Natural killer cell (primary cell): ENCODE measurements at regions not wholly inside any gene's neighbourhood (a gene's known extent, or its start where the extent isn't known, plus 50 kb on each side); places are given as distances from the start of the nearest gene placed in this dataset.

Source experiments
- ATAC-seq, 3 donors: fragments of 150-1000 bp in 2 of 3; fragments of 200-7000 bp in 1 of 3; cut with Tn5 transposase; 1 replicate in 1 of 3; 2 replicates in 2 of 3; pipeline ENCODE4 v1.10.0; 2021; ENCODE audit warnings: mild to moderate bottlenecking in 2 of 3, moderate library complexity in 2 of 3
- DNase-seq, 2 donors: peaks; one replicate each; pipeline versions ENCODE4 v3.0.0 to v3.0.0-alpha.2; 2013 to 2021; ENCODE audit warnings: mixed read lengths in 1 of 2
- H3K27ac ChIP-seq: one replicate; pipeline ENCODE4 v1.5.1; 2013; ENCODE audit warnings: mild to moderate bottlenecking, low read length
- H3K27me3 ChIP-seq: one replicate; pipeline ENCODE4 v1.6.1; 2013; ENCODE audit warnings: low read length; ENCODE audit not compliant: control insufficient read depth, insufficient read depth
- H3K36me3 ChIP-seq: one replicate; pipeline ENCODE4 v1.6.1; 2013; ENCODE audit warnings: low read length; ENCODE audit not compliant: control insufficient read depth, insufficient read depth
- H3K4me1 ChIP-seq: one replicate; pipeline ENCODE4 v1.6.1; 2013; ENCODE audit warnings: low read length; ENCODE audit not compliant: control insufficient read depth, insufficient read depth
- H3K4me3 ChIP-seq: one replicate; pipeline ENCODE4 v1.5.1; 2013; ENCODE audit warnings: low read length
- H3K9me3 ChIP-seq: one replicate; pipeline ENCODE4 v1.6.1; 2013; ENCODE audit warnings: low read length; ENCODE audit not compliant: control insufficient read depth, insufficient read depth
- H3K27ac Mint-ChIP-seq, 2 donors: one replicate each; pipeline ENCODE4 v1.8.0; 2022; ENCODE audit warnings: mild to moderate bottlenecking in 2 of 2, mixed read lengths in 2 of 2, moderate library complexity in 1 of 2
- H3K27me3 Mint-ChIP-seq, 2 donors: one replicate each; pipeline ENCODE4 v1.8.0; 2022; ENCODE audit warnings: low read depth in 2 of 2, mixed read lengths in 2 of 2
- H3K36me3 Mint-ChIP-seq: one replicate; pipeline ENCODE4 v1.8.0; 2022; ENCODE audit warnings: mixed read lengths
- H3K4me1 Mint-ChIP-seq, 2 donors: one replicate each; pipeline ENCODE4 v1.8.0; 2022; ENCODE audit warnings: mixed read lengths in 2 of 2
- H3K4me3 Mint-ChIP-seq: one replicate; pipeline ENCODE4 v1.8.0; 2022; ENCODE audit warnings: mild to moderate bottlenecking, moderate library complexity, mixed read lengths
- H3K9me3 Mint-ChIP-seq, 2 donors: one replicate each; pipeline ENCODE4 v1.8.0; 2022; ENCODE audit warnings: mixed read lengths in 2 of 2
- CTCF ChIP-seq: fragments of 200-600 bp; IDR thresholded peaks from one replicate; pipeline ENCODE4 v1.8.0; 2022; ENCODE audit warnings: antibody characterized with exemption
- WGBS: methylation state at CpG from one replicate; pipeline ENCODE4 v1.1.7; 2013; ENCODE audit warnings: missing lambda C conversion rate; ENCODE audit not compliant: insufficient coverage; 5-methylcytosine and 5-hydroxymethylcytosine counted together
- intact Hi-C: fragments of 100-400 bp; cut with micrococcal nuclease; formaldehyde crosslinking; loops from one replicate; pipeline ENCODE4 v1.14.2; 2022

GRCh38 chr20:55755861-55756260 lies 249.5 kb downstream of the CBLN4 start:
- Histone ChIP-seq H3K27ac (no peak overlapping the region), H3K4me3 (no peak overlapping the region), H3K4me1 (no peaks in the 10 kb centered on the region), H3K36me3 (no peaks in the 10 kb centered on the region), H3K9me3 (no peaks in the 10 kb centered on the region), H3K27me3 (no peaks in the 10 kb centered on the region)
- no peak for TF ChIP-seq CTCF
- 80% methylated on average over 2 of the region's 3 CpGs for WGBS
- peaks cover 2 to 7% of the 10 kb centered on the region in 2 donors for H3K9me3 Mint-ChIP-seq
- intact Hi-C loops: no loop called here
- DNase-seq (no peak), ATAC-seq (no peak)
- no peaks in the 10 kb centered on the region for H3K36me3 Mint-ChIP-seq
- H3K27ac Mint-ChIP-seq: no peak overlapping the region
- H3K4me1 Mint-ChIP-seq: no peaks in the 10 kb centered on the region
- no peaks in the 10 kb centered on the region for H3K27me3 Mint-ChIP-seq
- no peak overlapping the region for H3K4me3 Mint-ChIP-seq

GRCh38 chr20:55755411-55755810 lies 249.9 kb downstream of the CBLN4 start:
- intact Hi-C loops: no loop called here
- no peak for ATAC-seq
- 68% methylated on average over 4 of the region's 5 CpGs for WGBS

GRCh38 chr20:55746723-55747122 lies 258.6 kb downstream of the CBLN4 start:
- no peaks in the 10 kb centered on the region for H3K9me3 ChIP-seq
- WGBS: 94% methylated on average over 1 of the region's 1 CpG
- no peak overlapping the region for H3K4me3 ChIP-seq
- no peak for TF ChIP-seq CTCF
- ATAC-seq: no peak
- no peaks in the 10 kb centered on the region for H3K4me1 Mint-ChIP-seq
- H3K4me1 ChIP-seq: no peaks in the 10 kb centered on the region
- H3K27ac ChIP-seq: no peak overlapping the region
- intact Hi-C loops: no loop called here
- H3K27ac Mint-ChIP-seq: no peak overlapping the region
- H3K27me3 Mint-ChIP-seq: no peaks in the 10 kb centered on the region
- no peaks in the 10 kb centered on the region for H3K27me3 ChIP-seq
- H3K36me3 ChIP-seq: no peaks in the 10 kb centered on the region
- H3K4me3 Mint-ChIP-seq: no peak overlapping the region
- no peaks in the 10 kb centered on the region for H3K36me3 Mint-ChIP-seq
- H3K9me3 Mint-ChIP-seq: peaks cover 3 to 9% of the 10 kb centered on the region in 2 donors
- no peak for DNase-seq

More at GRCh38 chr20:55755411-55755810, 249.9 kb downstream of the CBLN4 start:
- Histone ChIP-seq H3K4me3 (no peak overlapping the region), H3K9me3 (no peaks in the 10 kb centered on the region), H3K27me3 (no peaks in the 10 kb centered on the region), H3K27ac (no peak overlapping the region), H3K36me3 (no peaks in the 10 kb centered on the region), H3K4me1 (no peaks in the 10 kb centered on the region)
- peaks cover 2 to 7% of the 10 kb centered on the region in 2 donors for H3K9me3 Mint-ChIP-seq
- no peaks in the 10 kb centered on the region for H3K36me3 Mint-ChIP-seq
- DNase-seq: no peak
- H3K4me3 Mint-ChIP-seq: no peak overlapping the region
- TF ChIP-seq CTCF: no peak
- H3K4me1 Mint-ChIP-seq: no peaks in the 10 kb centered on the region
- H3K27me3 Mint-ChIP-seq: no peaks in the 10 kb centered on the region
- no peak overlapping the region for H3K27ac Mint-ChIP-seq

- intact Hi-C loops: no loop called here
- H3K27ac Mint-ChIP-seq: no peak overlapping the region
- no peaks in the 10 kb centered on the region for H3K36me3 ChIP-seq
- H3K36me3 Mint-ChIP-seq: no peaks in the 10 kb centered on the region
- WGBS: no CpG with 5 or more reads among the region's 1 CpG
- H3K27me3 Mint-ChIP-seq: no peaks in the 10 kb centered on the region
- H3K9me3 ChIP-seq: no peaks in the 10 kb centered on the region
- ATAC-seq: no peak
- H3K4me3 Mint-ChIP-seq: no peak overlapping the region
- TF ChIP-seq CTCF: no peak
- H3K27me3 ChIP-seq: no peaks in the 10 kb centered on the region
- no peak overlapping the region for H3K4me3 ChIP-seq
- no peaks in the 10 kb centered on the region for H3K4me1 ChIP-seq
- no peak overlapping the region for H3K27ac ChIP-seq
- no peaks in the 10 kb centered on the region for H3K4me1 Mint-ChIP-seq
- no peak for DNase-seq
- peaks cover 3 to 9% of the 10 kb centered on the region in 2 donors for H3K9me3 Mint-ChIP-seq
Observed at GRCh38 chr20:55745840-55746239, 259.5 kb downstream of the CBLN4 start.
